Activated naive CD8-positive, alpha-beta T cell treated with anti-CD3 and anti-CD28 coated beads, Interleukin-2, amount 50 U/mL, for 24 hours (primary cell): ENCODE measurements at regions not wholly inside any gene's neighbourhood (a gene's known extent, or its start where the extent isn't known, plus 50 kb on each side); places are given as distances from the start of the nearest gene placed in this dataset.
"Not testable (repeated sequence)": the region's sequence is repeated elsewhere in the genome, so short reads cannot be mapped to it uniquely, and the experiment has no call there.

Experiments
- ATAC-seq: fragments of 150-1000 bp; cut with Tn5 transposase; one replicate; pipeline ENCODE4 v1.10.0; 2021
- DNase-seq: peaks from one replicate; pipeline ENCODE4 v3.0.0; 2021
- H3K27ac Mint-ChIP-seq: one replicate; pipeline ENCODE4 v1.8.0; 2021; ENCODE audit warnings: mild to moderate bottlenecking, mixed read lengths
- H3K27me3 Mint-ChIP-seq: one replicate; pipeline ENCODE4 v1.8.0; 2021; ENCODE audit warnings: mixed read lengths
- H3K36me3 Mint-ChIP-seq: one replicate; pipeline ENCODE4 v1.8.0; 2021; ENCODE audit warnings: low read depth, mixed read lengths
- H3K4me1 Mint-ChIP-seq: one replicate; pipeline ENCODE4 v1.8.0; 2021; ENCODE audit warnings: mixed read lengths
- H3K4me3 Mint-ChIP-seq: one replicate; pipeline ENCODE4 v1.8.0; 2021; ENCODE audit warnings: mild to moderate bottlenecking, moderate library complexity, mixed read lengths
- H3K9me3 Mint-ChIP-seq: one replicate; pipeline ENCODE4 v1.8.0; 2021; ENCODE audit warnings: mixed read lengths

DNA sequence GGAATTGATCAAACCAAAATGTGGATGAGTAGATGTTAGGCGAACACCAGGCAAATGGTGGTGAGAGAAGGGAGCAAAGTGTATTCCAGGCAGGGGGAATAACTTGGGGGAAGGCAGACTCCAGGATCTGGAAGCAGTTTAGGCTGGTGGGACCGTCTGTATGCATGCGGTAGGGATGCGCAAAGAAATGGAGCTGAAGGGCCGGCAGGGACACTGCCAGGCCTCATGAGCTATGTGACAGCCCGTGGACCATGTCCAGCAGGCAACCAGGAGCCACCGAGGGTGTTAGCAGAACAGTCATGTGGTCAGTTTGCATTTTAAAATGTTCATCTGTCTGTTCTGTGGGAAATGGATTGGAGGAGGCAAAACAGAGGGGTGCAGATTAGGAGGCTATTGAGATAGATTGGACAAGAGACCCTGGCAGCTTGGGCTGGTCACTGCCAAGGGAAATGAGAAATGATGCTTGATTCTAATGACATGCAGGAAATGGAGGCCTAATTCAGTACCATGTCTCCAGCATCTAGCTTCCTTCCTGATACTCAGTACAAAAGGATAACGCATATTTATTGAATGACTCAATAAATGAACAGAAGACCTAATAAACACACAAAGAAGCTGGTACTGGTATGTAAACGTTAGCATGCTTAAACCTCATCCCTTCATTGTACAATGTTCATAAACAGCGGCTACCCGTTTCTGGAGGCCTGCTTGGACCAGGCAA, 412.4 kb downstream of the BUD13 start:
- DNase-seq (no peak), ATAC-seq (no peak)
- H3K36me3 Mint-ChIP-seq, result no peaks in the 10 kb centered on the region
- peaks cover 12% of the 10 kb centered on the region for H3K27me3 Mint-ChIP-seq
- no peaks in the 10 kb centered on the region for H3K9me3 Mint-ChIP-seq
- no peak overlapping the region for H3K4me3 Mint-ChIP-seq
- H3K27ac Mint-ChIP-seq, result no peak overlapping the region
- no peaks in the 10 kb centered on the region for H3K4me1 Mint-ChIP-seq

DNA sequence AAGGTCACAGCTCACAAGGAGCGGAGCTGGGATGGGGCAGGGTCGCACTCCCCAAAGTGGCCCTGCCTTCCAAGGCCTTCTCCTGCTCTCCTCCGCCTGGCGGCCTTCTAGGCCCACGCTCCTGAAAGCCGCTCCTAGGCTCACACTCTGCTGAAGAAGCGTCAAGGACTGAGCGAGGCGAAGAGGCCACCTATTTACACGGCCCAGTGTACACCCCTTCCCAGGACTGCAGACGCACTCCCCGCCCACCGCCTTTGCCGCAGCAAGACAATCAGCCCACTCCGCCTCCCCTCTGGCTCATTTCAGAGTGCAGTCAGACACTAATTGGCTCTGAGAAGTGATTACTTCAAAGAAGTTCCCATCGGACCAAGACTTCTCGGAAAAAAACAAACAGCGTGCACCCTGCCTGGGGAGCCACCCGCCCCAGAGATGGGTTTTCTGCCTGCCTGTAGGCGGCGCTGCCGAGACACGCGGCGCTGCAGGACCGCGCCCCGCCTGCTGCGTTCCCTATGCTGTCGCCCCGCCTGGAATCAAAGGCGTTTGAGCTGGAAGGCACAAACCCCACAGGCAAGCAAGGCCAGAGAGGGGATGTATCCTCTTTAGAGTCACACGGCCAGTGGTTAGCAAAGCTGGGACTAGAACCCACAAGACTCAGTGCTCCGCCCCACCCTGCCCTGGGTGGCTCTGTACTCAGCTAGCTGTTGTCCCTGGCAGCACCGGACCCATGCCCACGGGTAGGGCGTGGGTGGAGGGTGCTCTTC, 414.8 kb downstream of the BUD13 start:
- Mint-ChIP-seq H3K36me3 (no peaks in the 10 kb centered on the region), H3K9me3 (no peaks in the 10 kb centered on the region), H3K4me1 (no peaks in the 10 kb centered on the region), H3K4me3 (no peak overlapping the region), H3K27ac (no peak overlapping the region), H3K27me3 (peaks cover 12% of the 10 kb centered on the region)
- DNase-seq (no peak), ATAC-seq (no peak)

DNA sequence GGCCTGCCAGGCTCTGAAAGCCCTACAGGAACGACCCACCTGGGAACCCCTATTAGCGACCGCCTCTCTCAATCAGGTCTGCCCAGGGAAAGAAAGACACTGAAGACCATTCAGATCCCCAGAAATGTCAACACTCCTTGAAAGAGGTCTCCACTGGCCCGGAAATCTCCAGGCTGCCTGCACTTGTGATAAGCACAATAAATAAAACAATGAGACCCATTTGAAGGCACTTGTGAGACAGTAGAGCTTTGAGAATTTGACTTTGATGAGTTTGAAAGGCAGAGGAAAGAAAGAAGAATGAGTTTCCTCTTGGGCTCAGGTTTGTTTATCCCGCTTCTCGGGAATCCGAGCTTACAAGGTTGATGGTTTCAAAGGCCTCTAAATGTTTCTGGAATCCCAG, 416.3 kb downstream of the BUD13 start:
- H3K4me1 Mint-ChIP-seq, result no peaks in the 10 kb centered on the region
- no peaks in the 10 kb centered on the region for H3K9me3 Mint-ChIP-seq
- no peak for DNase-seq
- no peaks in the 10 kb centered on the region for H3K36me3 Mint-ChIP-seq
- ATAC-seq, result no peak
- no peak overlapping the region for H3K27ac Mint-ChIP-seq
- peaks cover 12% of the 10 kb centered on the region for H3K27me3 Mint-ChIP-seq
- H3K4me3 Mint-ChIP-seq, result no peak overlapping the region

DNA sequence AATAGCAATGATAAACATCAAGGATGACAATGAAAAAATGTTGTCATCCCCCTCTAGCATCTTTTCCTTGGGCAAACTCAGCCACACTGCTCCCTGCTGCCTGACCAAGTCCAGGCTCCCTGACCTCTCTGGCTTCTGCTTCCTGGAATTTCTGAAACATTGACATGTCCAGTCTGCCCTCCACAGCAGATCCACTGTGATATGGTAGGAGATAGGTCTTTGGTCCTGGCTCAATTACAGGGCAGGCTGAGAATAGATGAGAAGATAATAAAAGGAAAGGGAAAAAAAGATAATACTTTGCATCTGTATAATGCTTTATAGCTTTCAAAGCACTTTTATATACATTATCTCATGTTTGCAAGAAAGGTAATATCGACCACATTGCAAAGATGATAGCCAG, 417.7 kb downstream of the BUD13 start:
- ATAC-seq (no peak), DNase-seq (no peak)
- Mint-ChIP-seq H3K9me3 (no peaks in the 10 kb centered on the region), H3K27ac (no peak overlapping the region), H3K4me3 (no peak overlapping the region), H3K27me3 (peaks cover 12% of the 10 kb centered on the region), H3K36me3 (no peaks in the 10 kb centered on the region), H3K4me1 (no peaks in the 10 kb centered on the region)

DNA sequence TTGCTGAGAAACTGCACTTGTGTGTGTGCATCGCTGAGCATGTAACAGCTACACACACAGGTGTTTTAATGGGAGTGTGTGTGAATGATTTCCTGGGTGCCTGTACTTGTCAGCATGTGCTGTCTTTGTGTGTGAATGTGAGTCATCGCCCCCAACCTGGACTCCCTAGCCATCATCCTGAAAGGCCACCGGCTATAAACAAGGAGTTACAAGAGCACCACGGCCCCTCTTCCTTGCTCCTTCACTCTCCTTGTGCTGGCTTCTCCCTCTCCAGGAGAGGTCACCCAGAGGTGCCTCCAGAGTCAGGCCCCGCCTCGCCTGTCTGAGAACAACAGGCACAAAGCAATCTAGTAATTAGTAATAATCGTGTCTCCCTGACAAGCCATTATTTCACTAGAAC, 419.2 kb downstream of the BUD13 start:
- ATAC-seq (no peak), DNase-seq (no peak)
- Mint-ChIP-seq H3K4me3 (no peak overlapping the region), H3K9me3 (no peaks in the 10 kb centered on the region), H3K36me3 (no peaks in the 10 kb centered on the region), H3K27ac (no peak overlapping the region), H3K4me1 (no peaks in the 10 kb centered on the region), H3K27me3 (peaks cover 7% of the 10 kb centered on the region)

DNA sequence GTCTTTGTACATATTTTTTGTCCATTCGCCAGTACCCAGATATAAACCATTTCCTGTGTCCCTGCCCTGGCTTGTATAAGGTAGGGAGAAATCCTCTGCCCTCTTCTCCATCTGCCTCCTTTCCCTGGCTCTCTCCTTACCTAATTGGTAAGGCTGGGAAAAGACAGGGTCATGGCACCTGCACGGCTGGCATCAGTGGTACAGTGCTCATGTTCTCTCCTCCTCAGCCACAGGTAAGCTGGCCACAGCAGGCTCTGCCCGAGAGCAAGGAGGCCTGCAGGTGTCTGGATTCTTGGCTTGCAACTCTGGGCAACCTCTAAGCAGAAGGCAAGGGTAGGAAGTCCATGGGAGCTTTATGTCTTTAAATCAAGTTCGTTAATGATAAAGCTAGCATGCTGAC, 419.9 kb downstream of the BUD13 start:
- ATAC-seq, result no peak
- Mint-ChIP-seq H3K36me3 (no peaks in the 10 kb centered on the region), H3K4me3 (no peak overlapping the region), H3K9me3 (peaks cover 3% of the 10 kb centered on the region), H3K27ac (no peak overlapping the region), H3K4me1 (no peaks in the 10 kb centered on the region), H3K27me3 (peaks cover 7% of the 10 kb centered on the region)
- no peak for DNase-seq

DNA sequence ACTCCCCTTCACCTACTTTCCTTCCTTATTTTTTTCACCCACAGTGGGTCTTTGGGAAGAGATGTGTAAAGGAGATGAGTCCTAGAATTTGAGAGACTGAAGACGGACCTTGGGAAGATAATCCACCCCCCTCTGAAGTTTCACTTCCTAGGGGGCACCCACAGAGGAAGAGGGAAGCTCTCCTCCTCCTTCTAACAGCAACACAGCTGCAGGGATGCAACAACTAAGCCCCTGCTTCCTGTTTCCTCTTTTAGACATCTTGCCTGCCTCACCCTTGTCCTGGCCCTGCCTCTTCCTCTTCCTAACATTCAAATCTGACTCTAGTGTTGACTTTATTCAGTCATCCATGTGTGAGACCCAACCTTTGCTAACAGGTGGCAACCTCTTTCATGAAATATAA, 424.6 kb downstream of the BUD13 start:
- no peak for DNase-seq
- Mint-ChIP-seq H3K4me1 (no peaks in the 10 kb centered on the region), H3K36me3 (no peaks in the 10 kb centered on the region), H3K27ac (no peak overlapping the region), H3K9me3 (peaks cover 6% of the 10 kb centered on the region), H3K4me3 (no peak overlapping the region), H3K27me3 (no peaks in the 10 kb centered on the region)
- ATAC-seq, result no peak

DNA sequence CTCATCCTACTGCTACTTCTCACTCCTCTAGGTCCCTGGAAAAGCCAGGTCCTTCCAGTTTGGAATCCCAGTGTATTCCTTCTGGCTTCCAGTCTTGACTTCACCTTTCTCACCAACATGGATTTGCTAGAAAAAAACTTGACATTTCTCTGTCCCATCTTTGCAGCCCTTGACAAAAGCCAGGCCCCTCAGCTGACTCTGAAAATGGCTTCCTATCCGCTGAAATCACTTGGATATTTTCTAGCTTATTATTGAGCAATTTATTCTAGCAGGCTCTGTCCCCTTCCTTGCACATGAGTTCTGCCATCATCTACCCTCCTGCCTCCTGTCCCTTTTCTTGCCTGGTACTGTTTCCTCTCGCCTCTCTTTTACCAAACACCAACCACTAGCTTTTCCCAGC, 427.2 kb downstream of the BUD13 start:
- Mint-ChIP-seq H3K27me3 (no peaks in the 10 kb centered on the region), H3K27ac (no peak overlapping the region), H3K36me3 (no peaks in the 10 kb centered on the region), H3K4me3 (no peak overlapping the region), H3K9me3 (peaks cover 6% of the 10 kb centered on the region), H3K4me1 (no peaks in the 10 kb centered on the region)
- DNase-seq (no peak), ATAC-seq (no peak)

DNA sequence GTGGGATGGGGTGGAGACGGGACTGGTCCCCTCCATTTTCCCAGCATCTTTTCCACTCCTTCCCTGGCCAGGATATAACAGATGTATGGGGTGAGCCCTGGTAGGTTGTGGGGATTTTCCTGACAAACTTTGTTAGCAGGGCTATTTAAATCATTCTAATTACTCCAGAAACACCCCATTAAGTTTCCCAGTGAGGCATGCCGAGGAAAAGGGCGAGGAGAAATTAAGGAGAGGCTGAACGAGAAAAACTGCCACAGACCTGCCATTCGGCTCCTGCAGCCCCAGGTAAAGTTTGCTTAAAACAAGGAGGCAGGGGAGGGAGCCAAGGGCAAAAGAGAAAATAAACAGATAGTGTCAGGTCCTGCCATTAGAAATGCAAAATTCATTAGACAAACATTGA, 428.2 kb downstream of the BUD13 start:
- ATAC-seq, result no peak
- Mint-ChIP-seq H3K4me1 (no peaks in the 10 kb centered on the region), H3K27ac (no peak overlapping the region), H3K36me3 (no peaks in the 10 kb centered on the region), H3K9me3 (peaks cover 6% of the 10 kb centered on the region), H3K4me3 (no peak overlapping the region), H3K27me3 (no peaks in the 10 kb centered on the region)
- no peak for DNase-seq

DNA sequence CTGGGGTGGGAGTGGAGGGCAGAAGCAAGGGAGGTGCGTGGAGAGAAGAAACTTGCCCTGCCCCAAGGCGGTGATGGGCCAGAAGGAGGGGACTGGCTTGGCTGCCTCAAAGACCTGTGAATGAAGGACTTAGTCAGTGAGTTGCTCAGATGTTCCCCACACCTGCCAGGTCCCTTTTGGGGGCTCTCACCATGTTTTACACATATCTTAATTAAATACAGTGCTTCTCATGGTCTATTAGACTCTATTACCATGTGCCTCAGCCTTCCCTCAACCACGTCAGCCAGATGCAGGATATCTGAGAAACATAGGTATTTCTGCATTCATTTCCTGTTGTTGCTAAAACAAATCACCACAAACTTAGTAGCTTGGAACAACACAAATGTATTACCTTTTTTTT, 429.5 kb downstream of the BUD13 start:
- Mint-ChIP-seq H3K9me3 (peaks cover 3% of the 10 kb centered on the region), H3K4me1 (no peaks in the 10 kb centered on the region), H3K4me3 (no peak overlapping the region), H3K27ac (no peak overlapping the region), H3K27me3 (no peaks in the 10 kb centered on the region), H3K36me3 (no peaks in the 10 kb centered on the region)
- no peak for DNase-seq
- no peak for ATAC-seq

DNA sequence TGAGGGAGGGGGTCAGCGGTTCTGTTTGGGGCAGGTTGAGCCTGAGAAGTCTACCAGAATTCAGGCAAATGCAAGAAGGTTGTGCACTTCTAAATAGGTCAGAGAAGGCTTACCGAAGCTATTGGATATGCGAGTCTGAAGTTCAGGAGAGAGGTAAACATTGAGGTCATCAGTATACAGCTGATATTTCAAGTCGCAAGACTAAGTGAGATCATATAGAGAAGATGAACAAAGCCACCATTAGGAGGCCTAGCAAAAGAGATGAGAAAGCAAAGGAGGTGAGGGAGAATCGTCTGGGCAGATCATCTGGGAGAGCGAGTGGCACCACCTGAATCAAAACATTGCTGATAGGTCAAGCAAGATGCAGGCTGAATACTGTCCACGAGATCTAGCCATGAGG, 430.6 kb downstream of the BUD13 start:
- Mint-ChIP-seq H3K4me3 (no peak overlapping the region), H3K4me1 (no peaks in the 10 kb centered on the region), H3K36me3 (no peaks in the 10 kb centered on the region), H3K27ac (no peak overlapping the region), H3K27me3 (no peaks in the 10 kb centered on the region), H3K9me3 (peaks cover 6% of the 10 kb centered on the region)
- DNase-seq (no peak), ATAC-seq (no peak)

DNA sequence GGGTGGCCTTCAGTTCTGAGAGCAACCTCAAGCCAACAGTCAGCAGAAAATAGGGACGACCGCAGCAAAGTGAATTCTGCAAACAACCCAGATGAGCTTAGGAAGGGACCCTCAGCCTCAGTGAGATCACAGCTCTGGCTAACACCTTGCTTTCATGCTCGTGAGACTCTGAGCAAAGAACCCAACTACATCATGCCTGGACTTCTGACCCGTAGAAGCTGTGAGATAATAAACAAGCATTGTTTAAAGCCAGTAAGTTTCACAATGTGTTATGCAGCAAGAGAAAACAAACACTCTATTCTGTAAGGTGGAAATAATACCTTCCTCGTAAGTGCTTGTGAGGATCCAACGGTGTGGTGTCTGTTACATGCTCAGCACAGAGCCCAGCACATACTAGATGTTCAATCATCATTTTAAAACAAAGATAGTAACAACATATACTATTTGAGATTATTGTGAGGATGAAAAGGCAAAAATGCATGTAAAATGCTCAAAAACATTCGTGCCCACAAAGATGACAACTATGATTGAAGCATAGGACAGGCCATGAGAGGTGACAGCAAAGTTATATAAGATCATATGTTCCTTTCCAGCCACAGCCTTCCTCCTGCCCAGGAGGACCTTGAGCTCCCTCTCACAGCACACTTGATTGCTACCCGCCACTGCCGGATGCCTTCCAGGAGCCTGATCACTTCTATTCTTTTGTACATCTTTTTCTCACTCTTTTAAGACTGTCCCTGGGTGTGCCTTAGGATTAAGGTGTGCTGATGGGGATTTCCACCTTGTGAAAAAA, 433.3 kb downstream of the BUD13 start:
- Mint-ChIP-seq H3K36me3 (no peaks in the 10 kb centered on the region), H3K4me1 (no peaks in the 10 kb centered on the region), H3K27ac (no peak overlapping the region), H3K27me3 (no peaks in the 10 kb centered on the region), H3K4me3 (no peak overlapping the region), H3K9me3 (peaks cover 7% of the 10 kb centered on the region)
- DNase-seq (no peak), ATAC-seq (no peak)

DNA sequence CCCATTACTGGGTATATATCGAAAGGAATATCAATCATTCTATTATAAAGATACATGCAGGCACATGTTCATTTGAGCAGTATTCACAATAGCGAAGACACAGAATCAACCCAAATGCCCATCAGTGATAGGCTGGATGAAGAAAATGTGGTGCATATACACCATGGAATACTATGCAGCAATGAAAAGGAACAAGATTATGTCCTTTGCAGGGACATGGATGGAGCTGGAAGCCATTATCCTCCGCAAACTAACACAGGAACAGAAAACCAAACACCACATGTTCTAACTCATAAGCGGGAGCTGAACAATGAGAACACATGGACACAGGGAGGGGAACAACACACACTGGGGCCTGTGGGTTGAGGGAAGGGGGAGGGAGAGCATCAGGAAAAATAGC, 434.3 kb downstream of the BUD13 start:
- H3K4me1 Mint-ChIP-seq, H3K27ac Mint-ChIP-seq, ATAC-seq, H3K36me3 Mint-ChIP-seq, H3K9me3 Mint-ChIP-seq, H3K4me3 Mint-ChIP-seq, H3K27me3 Mint-ChIP-seq, DNase-seq: not testable (repeated sequence)

DNA sequence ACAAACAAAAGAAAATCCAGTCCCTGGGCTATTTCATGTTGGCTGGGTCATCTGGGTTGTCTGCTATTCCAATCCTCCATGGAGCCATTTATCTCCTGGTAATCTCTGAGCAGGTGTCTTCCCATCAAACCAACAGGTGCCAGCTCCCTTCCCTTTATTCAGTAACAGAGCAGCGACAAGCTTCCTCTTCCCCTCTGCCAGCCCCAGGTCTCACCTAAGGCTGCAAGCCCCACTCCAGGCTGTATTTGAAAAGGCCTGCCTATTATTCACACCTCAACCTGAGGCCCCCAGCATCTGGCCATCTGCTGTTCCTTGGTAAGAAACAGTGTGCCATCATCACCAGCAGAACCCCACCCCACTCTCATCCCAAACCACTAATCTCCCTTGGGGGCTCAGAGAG, 436.2 kb downstream of the BUD13 start:
- peaks cover 3% of the 10 kb centered on the region for H3K27me3 Mint-ChIP-seq

DNA sequence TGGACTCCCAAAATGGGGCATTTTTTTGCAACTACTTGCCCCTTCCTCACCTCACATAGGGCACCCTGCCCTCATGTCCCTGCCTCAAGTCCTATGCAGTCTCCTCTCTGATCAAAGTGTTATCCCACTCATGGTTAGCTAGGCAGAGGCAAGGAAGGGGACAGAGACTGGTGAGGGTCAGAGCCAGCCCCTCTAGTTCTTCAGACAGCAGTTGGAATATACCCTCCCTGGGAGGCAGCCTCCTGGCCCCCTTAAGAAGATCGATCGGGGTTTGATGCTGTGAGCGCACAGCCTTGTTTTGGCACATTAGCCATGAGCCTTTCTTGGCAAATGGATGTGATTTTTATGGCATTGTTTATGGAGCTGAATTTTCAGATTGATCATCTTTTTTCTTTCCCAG, 436.9 kb downstream of the BUD13 start:
- DNase-seq, result no peak
- Mint-ChIP-seq H3K27me3 (peaks cover 3% of the 10 kb centered on the region), H3K4me3 (no peak overlapping the region), H3K27ac (no peak overlapping the region), H3K36me3 (no peaks in the 10 kb centered on the region), H3K9me3 (peaks cover 7% of the 10 kb centered on the region), H3K4me1 (no peaks in the 10 kb centered on the region)
- ATAC-seq, result no peak

More for the DNA sequence above, 436.2 kb downstream of the BUD13 start:
- Mint-ChIP-seq H3K4me1 (no peaks in the 10 kb centered on the region), H3K9me3 (peaks cover 7% of the 10 kb centered on the region), H3K27ac (no peak overlapping the region), H3K36me3 (no peaks in the 10 kb centered on the region), H3K4me3 (no peak overlapping the region)
- DNase-seq (no peak), ATAC-seq (no peak)
